HepG2 (cell line): ENCODE measurements at regions not wholly inside any gene's neighbourhood (a gene's known extent, or its start where the extent isn't known, plus 50 kb on each side); places are given as distances from the start of the nearest gene placed in this dataset.
A peak's percentile ranks its signal among the peaks of the same experiment; 100 is the strongest.

Experiments
- ATAC-seq: fragments of 200-7000 bp; cut with Tn5 transposase; 3 replicates; pipeline ENCODE4 v1.9.1; 2020; ENCODE audit warnings: mild to moderate bottlenecking, moderate library complexity
- BruUV-seq: library from RNA; stranded (reverse); fragments of 400-500 nt; replicated peaks from 2 replicates; lab custom pipeline; 2021; lab: Mats Ljungman, UMichigan
- CTCF ChIA-PET: fragments of 300-600 bp; formaldehyde crosslinking; extraction: SDS; loops from one replicate; lab custom pipeline; 2021; ENCODE audit warnings: low total read pairs, inconsistent platforms, low intra/inter-chr PET ratio; lab: Yijun Ruan, JAX
- POLR2A ChIA-PET: fragments of 350-600 bp; sonication (Branson Sonifier 250); formaldehyde crosslinking; loops from one replicate; lab custom pipeline; 2020; ENCODE audit warnings: antibody characterized with exemption, inconsistent platforms; lab: Yijun Ruan, JAX
- DNase-seq: peaks from one replicate; pipeline ENCODE4 v3.0.0-alpha.2; 2015; ENCODE audit warnings: low spot score
- FAIRE-seq: peaks from 3 replicates; lab custom pipeline; 2011; peaks lifted over from hg19 to GRCh38; lab: Jason Lieb, UNC
- H2AFZ ChIP-seq: one replicate; pipeline ENCODE4 v1.6.1; 2011; ENCODE audit warnings: low read length, inconsistent platforms
- H3K27ac ChIP-seq: fragments of 300-600 bp; 3 replicates; pipeline ENCODE4 v1.8.0; 2011; ENCODE audit warnings: mixed run types, mild to moderate bottlenecking, mixed read lengths, low read length, inconsistent platforms; ENCODE audit not compliant: insufficient read depth; ENCODE audit errors: extremely low read length
- H3K27me3 ChIP-seq, 2 experiments: fragments of 200-600 bp in 1 of 2; 2 replicates in 1 of 2; 3 replicates in 1 of 2; pipeline versions ENCODE4 v1.6.0 to v1.8.0; 2011; ENCODE audit warnings: low read length in 2 of 2, mild to moderate bottlenecking in 2 of 2, moderate library complexity in 2 of 2, inconsistent platforms in 1 of 2; ENCODE audit not compliant: insufficient read depth in 2 of 2, control insufficient read depth in 1 of 2
- H3K36me3 ChIP-seq, 2 experiments: fragments of 200-600 bp in 1 of 2; replicated peaks in 1 of 2; 2 replicates in 1 of 2; 3 replicates in 1 of 2; pipeline versions ENCODE4 v1.5.1 to v1.8.0; 2011; ENCODE audit warnings: low read length in 2 of 2, inconsistent platforms in 1 of 2; ENCODE audit not compliant: insufficient read depth in 2 of 2, control insufficient read depth in 1 of 2
- H3K4me1 ChIP-seq: 2 replicates; pipeline ENCODE4 v1.5.1; 2012; ENCODE audit warnings: low read length, inconsistent platforms; ENCODE audit not compliant: insufficient read depth
- H3K4me2 ChIP-seq: 2 replicates; pipeline ENCODE4 v1.6.0; 2011; ENCODE audit warnings: low read depth, low read length, inconsistent platforms
- H3K4me3 ChIP-seq, 3 experiments: fragments of 200-600 bp in 1 of 3; sonication (generic), shearing (Covaris generic) in 1 of 3; replicated peaks in 1 of 3; 2 replicates each; pipeline ENCODE4 v1.5.1; 2011 to 2016; ENCODE audit warnings: low read length in 3 of 3, inconsistent platforms in 2 of 3, low read depth in 2 of 3, mild to moderate bottlenecking in 2 of 3, control low read depth in 1 of 3, mixed read lengths in 1 of 3; ENCODE audit not compliant: insufficient read depth in 1 of 3
- H3K79me2 ChIP-seq: one replicate; pipeline ENCODE4 v1.6.1; 2011; ENCODE audit warnings: low read length, inconsistent platforms; ENCODE audit not compliant: insufficient read depth
- H3K9ac ChIP-seq: 2 replicates; pipeline ENCODE4 v1.6.0; 2011; ENCODE audit warnings: mild to moderate bottlenecking, low read depth, low read length, inconsistent platforms; ENCODE audit not compliant: insufficient read depth
- H3K9me3 ChIP-seq: 2 replicates; pipeline ENCODE4 v1.5.1; 2012; ENCODE audit warnings: mild to moderate bottlenecking, low read length
- H4K20me1 ChIP-seq: 2 replicates; pipeline ENCODE4 v1.6.0; 2011; ENCODE audit warnings: inconsistent platforms, mild to moderate bottlenecking, low read length, moderate library complexity; ENCODE audit not compliant: insufficient read depth
- AGO1 ChIP-seq: fragments of 200-400 bp; formaldehyde crosslinking; IDR thresholded peaks from 2 replicates; pipeline ENCODE4 v1.6.1; 2017; ENCODE audit warnings: mild to moderate bottlenecking, low read depth, low read length, moderate library complexity; ENCODE audit not compliant: poor library complexity, severe bottlenecking
- CTCF ChIP-seq: sonication (generic); formaldehyde crosslinking; IDR thresholded peaks from 2 replicates; pipeline ENCODE4 v1.5.0; 2020; ENCODE audit warnings: mild to moderate bottlenecking, missing genetic modification reagents, moderate library complexity
- HBP1 ChIP-seq: IDR thresholded peaks from 2 replicates; pipeline ENCODE4 v1.6.1; 2016; ENCODE audit warnings: low read depth, control low read depth
- KLF15 ChIP-seq: sonication (generic); formaldehyde crosslinking; IDR thresholded peaks from 2 replicates; pipeline ENCODE4 v1.8.1; 2023; ENCODE audit warnings: borderline replicate concordance, mild to moderate bottlenecking, inconsistent platforms, missing genetic modification reagents, mixed read lengths
- MYNN ChIP-seq: sonication (generic); formaldehyde crosslinking; IDR thresholded peaks from 2 replicates; pipeline ENCODE4 v1.4.0; 2020; ENCODE audit warnings: mild to moderate bottlenecking, low read depth, missing genetic modification reagents
- NR0B2 ChIP-seq: sonication (generic); formaldehyde crosslinking; IDR thresholded peaks from 2 replicates; pipeline ENCODE4 v1.4.0; 2020; ENCODE audit warnings: mild to moderate bottlenecking, missing genetic modification reagents
- NR2F6 ChIP-seq, 2 experiments: IDR thresholded peaks; 2 replicates each; pipeline ENCODE4 v1.6.1; 2016; ENCODE audit warnings: antibody characterized with exemption in 1 of 2, mild to moderate bottlenecking in 1 of 2
- ZFP36 ChIP-seq: fragments of 150-350 bp; IDR thresholded peaks from 2 replicates; pipeline ENCODE4 v1.6.1; 2018; ENCODE audit warnings: borderline replicate concordance, low read length, low read depth; ENCODE audit not compliant: partially characterized antibody
- ZFP90 ChIP-seq: sonication (generic); formaldehyde crosslinking; IDR thresholded peaks from 2 replicates; pipeline ENCODE4 v1.8.0; 2022; ENCODE audit warnings: missing genetic modification reagents, mild to moderate bottlenecking, inconsistent platforms, borderline replicate concordance
- ZNF530 ChIP-seq: sonication (generic); formaldehyde crosslinking; IDR thresholded peaks from 2 replicates; pipeline ENCODE4 v1.5.0; 2020; ENCODE audit warnings: low read depth, mild to moderate bottlenecking, missing genetic modification reagents
- ZNF749 ChIP-seq: sonication (generic); formaldehyde crosslinking; IDR thresholded peaks from 2 replicates; pipeline ENCODE4 v1.8.0; 2022; ENCODE audit warnings: mild to moderate bottlenecking, missing genetic modification reagents, moderate library complexity, borderline replicate concordance
- WGBS: methylation state at CpG from one replicate; pipeline ENCODE4 v1.1.6; 2017; ENCODE audit warnings: low lambda C conversion rate; 5-methylcytosine and 5-hydroxymethylcytosine counted together
- in situ Hi-C: cut with HindIII; loops from 2 replicates; pipeline ENCODE4 v1.10.0; 2017; ENCODE audit warnings: low pct_unique_long_range_greater_than_20kb; ENCODE audit not compliant: extremely low pct_ligation_motif_present
- intact Hi-C: fragments of 100-400 bp; cut with micrococcal nuclease; formaldehyde crosslinking; loops from one replicate; pipeline ENCODE4 v1.10.0; 2022; ENCODE audit not compliant: unreplicated experiment

- TF ChIP-seq NR0B2 (no peak), ZNF749 (CRISPR knock-in tag) (no peak), KLF15 (CRISPR knock-in tag) (no peak), MYNN (CRISPR knock-in tag) (no peak), ZFP90 (CRISPR knock-in tag) (no peak), ZNF530 (CRISPR knock-in tag) (no peak), AGO1 (no peak), ZFP36 (no peak), HBP1 (CRISPR knock-in tag) (no peak)
These were observed 274.3 kb upstream of the PODXL start (continued) for GRCh38 chr7:131830681-131831080.

GRCh38 chr7:131829947-131830558, 273.6 kb upstream of the PODXL start:
- no peak overlapping the region for H3K27ac ChIP-seq
- intact Hi-C loops: no loop called here
- no peaks in the 10 kb centered on the region for H3K79me2 ChIP-seq
- H3K9me3 ChIP-seq: no peaks in the 10 kb centered on the region
- no peak overlapping the region for H3K4me3 ChIP-seq
- no peak for DNase-seq
- no TSS peak for BruUV-seq
- no peak overlapping the region for H2AFZ ChIP-seq
- H3K4me2 ChIP-seq: no peak overlapping the region
- CTCF ChIA-PET: no interaction called here
- H4K20me1 ChIP-seq: no peaks in the 10 kb centered on the region
- in situ Hi-C loops: no loop called here
- peaks cover 2 to 30% of the 10 kb centered on the region in 2 experiments; a peak in 4 of 5 replicates for H3K27me3 ChIP-seq
- FAIRE-seq: no peak
- 12% methylated on average over 15 of the region's 18 CpGs for WGBS
- TF ChIP-seq NR2F6 (IDR thresholded peaks at IDR 0.05) (no peak), NR2F6 (CRISPR knock-in tag; IDR thresholded peaks at IDR 0.05) (no peak), CTCF (CRISPR knock-in tag) (peak; percentile 17; the same call in 1 of the 2 replicates)
- POLR2A ChIA-PET: no interaction called here
- peak; percentile 93 for ATAC-seq
- H3K4me1 ChIP-seq: no peaks in the 10 kb centered on the region
- H3K9ac ChIP-seq: no peak overlapping the region
- no peaks in the 10 kb centered on the region for H3K36me3 ChIP-seq
